GM12878 (cell line): ENCODE measurements at regions not wholly inside any gene's neighbourhood (a gene's known extent, or its start where the extent isn't known, plus 50 kb on each side); places are given as distances from the start of the nearest gene placed in this dataset.

Experiments
- ATAC-seq: fragments of 200-7000 bp; cut with Tn5 transposase; 3 replicates; pipeline ENCODE4 v1.9.1; 2020; ENCODE audit warnings: mild to moderate bottlenecking, moderate library complexity
- BruUV-seq: library from RNA; stranded (reverse); fragments of 400-500 nt; replicated peaks from 2 replicates; lab custom pipeline; 2021; lab: Mats Ljungman, UMichigan
- CTCF ChIA-PET: fragments of 300-600 bp; sonication (Branson Sonifier 250); formaldehyde crosslinking; extraction: SDS; loops from one replicate; lab custom pipeline; 2021; ENCODE audit warnings: inconsistent platforms; lab: Yijun Ruan, JAX
- POLR2A ChIA-PET: fragments of 350-600 bp; formaldehyde crosslinking; extraction: SDS; loops from one replicate; lab custom pipeline; 2021; ENCODE audit warnings: inconsistent platforms; lab: Charles Lee
- RAD21 ChIA-PET: fragments of 300-600 bp; sonication (Branson Sonifier 250); formaldehyde crosslinking; loops from one replicate; lab custom pipeline; 2023; ENCODE audit warnings: antibody characterized with exemption; ENCODE audit not compliant: unreplicated experiment; lab: Charles Lee
- SMC1A ChIA-PET: fragments of 300-600 bp; sonication (Branson Sonifier 250); formaldehyde crosslinking; loops from one replicate; lab custom pipeline; 2023; ENCODE audit not compliant: unreplicated experiment, uncharacterized antibody; lab: Charles Lee
- DNase-seq: peaks from one replicate; pipeline ENCODE4 v3.0.0-alpha.2; 2011; ENCODE audit warnings: low read depth, low spot score
- FAIRE-seq: peaks from 3 replicates; lab custom pipeline; 2011; peaks lifted over from hg19 to GRCh38; lab: Jason Lieb, UNC
- H2AFZ ChIP-seq: 2 replicates; pipeline ENCODE4 v1.6.0; 2011; ENCODE audit warnings: low read depth, low read length, control low read depth; ENCODE audit not compliant: control insufficient read depth
- H3K27ac ChIP-seq: 2 replicates; pipeline ENCODE4 v1.5.1; 2011; ENCODE audit warnings: control low read depth; ENCODE audit not compliant: control insufficient read depth, insufficient read depth
- H3K27me3 ChIP-seq, 2 experiments: replicated peaks in 1 of 2; 2 replicates each; pipeline versions ENCODE4 v1.6.0 to v1.6.1; 2011; ENCODE audit warnings: low read length in 1 of 2; ENCODE audit not compliant: control insufficient read depth in 2 of 2, insufficient read depth in 2 of 2
- H3K36me3 ChIP-seq, 2 experiments: 2 replicates each; pipeline ENCODE4 v1.5.1; 2011; ENCODE audit warnings: low read length in 1 of 2; ENCODE audit not compliant: control insufficient read depth in 2 of 2, insufficient read depth in 2 of 2
- H3K4me1 ChIP-seq: 2 replicates; pipeline ENCODE4 v1.6.1; 2011; ENCODE audit warnings: mild to moderate bottlenecking, low read length, moderate library complexity, mixed read lengths; ENCODE audit not compliant: control insufficient read depth, insufficient read depth
- H3K4me2 ChIP-seq: 2 replicates; pipeline ENCODE4 v1.6.0; 2011; ENCODE audit warnings: control low read depth; ENCODE audit not compliant: control insufficient read depth, insufficient read depth
- H3K4me3 ChIP-seq: fragments of 200-600 bp; sonication (generic); 2 replicates; pipeline ENCODE4 v1.5.1; 2016
- H3K79me2 ChIP-seq: 2 replicates; pipeline ENCODE4 v1.6.0; 2011; ENCODE audit warnings: low read length; ENCODE audit not compliant: control insufficient read depth, insufficient read depth
- H3K9ac ChIP-seq: 2 replicates; pipeline ENCODE4 v1.8.0; 2011; ENCODE audit warnings: low read length, control low read depth, mixed read lengths; ENCODE audit not compliant: control insufficient read depth, insufficient read depth
- H3K9me3 ChIP-seq: replicated peaks from 3 replicates; pipeline ENCODE4 v1.5.1; 2011; ENCODE audit warnings: mild to moderate bottlenecking, low read length; ENCODE audit not compliant: control insufficient read depth, insufficient read depth
- H4K20me1 ChIP-seq: 2 replicates; pipeline ENCODE4 v1.6.0; 2011; ENCODE audit not compliant: control insufficient read depth, insufficient read depth
- CHD2 ChIP-seq: IDR thresholded peaks from 2 replicates; pipeline ENCODE4 v1.6.1; 2011; ENCODE audit warnings: low read depth, low read length, improper control_type of control experiment, borderline replicate concordance
- CHD4 ChIP-seq: fragments of 200-600 bp; sonication (generic); IDR thresholded peaks from 2 replicates; pipeline ENCODE4 v1.6.1; 2016; ENCODE audit warnings: mild to moderate bottlenecking
- GATAD2B ChIP-seq: fragments of 450-650 bp; conservative IDR thresholded peaks from 2 replicates; pipeline ENCODE4 v1.6.1; 2017; ENCODE audit warnings: low read depth, mild to moderate bottlenecking, moderate library complexity
- HSF1 ChIP-seq: fragments of 150-350 bp; IDR thresholded peaks from 2 replicates; pipeline ENCODE4 v1.6.1; 2014; ENCODE audit warnings: mild to moderate bottlenecking, low read depth, low read length
- MYB ChIP-seq: fragments of 150-350 bp; IDR thresholded peaks from 2 replicates; pipeline ENCODE4 v1.6.1; 2014; ENCODE audit warnings: mild to moderate bottlenecking, low read depth, low read length, borderline replicate concordance
- MYC ChIP-seq: IDR thresholded peaks from 2 replicates; pipeline ENCODE4 v1.6.1; 2011; ENCODE audit warnings: mild to moderate bottlenecking, low read length, moderate library complexity, inconsistent platforms; ENCODE audit not compliant: insufficient read depth, insufficient replicate concordance, insufficient read length, severe bottlenecking
- NR2C1 ChIP-seq: fragments of 450-650 bp; IDR thresholded peaks from 2 replicates; pipeline ENCODE4 v1.6.1; 2017; ENCODE audit warnings: antibody characterized with exemption, mild to moderate bottlenecking, moderate library complexity
- SREBF1 ChIP-seq: IDR thresholded peaks from 2 replicates; pipeline ENCODE4 v1.6.1; 2012; ENCODE audit warnings: mild to moderate bottlenecking, low read length
- SREBF2 ChIP-seq: IDR thresholded peaks from 2 replicates; pipeline ENCODE4 v1.6.1; 2012; ENCODE audit warnings: mild to moderate bottlenecking, low read length
- ZBED1 ChIP-seq: IDR thresholded peaks from 2 replicates; pipeline ENCODE4 v1.6.1; 2016; ENCODE audit warnings: borderline replicate concordance
- ZBTB40 ChIP-seq: fragments of 450-650 bp; IDR thresholded peaks from 2 replicates; pipeline ENCODE4 v1.6.1; 2016; ENCODE audit warnings: mild to moderate bottlenecking, moderate library complexity, borderline replicate concordance
- WGBS: methylation state at CpG from one replicate; pipeline ENCODE4 v1.1.6; 2016; ENCODE audit warnings: low lambda C conversion rate; ENCODE audit not compliant: insufficient replicate concordance, insufficient coverage; ENCODE audit errors: missing lambda C conversion rate; 5-methylcytosine and 5-hydroxymethylcytosine counted together
- in situ Hi-C: fragments of 300-500 bp; cut with MboI; formaldehyde crosslinking; loops from 9 replicates; pipeline ENCODE4 v1.14.3; 2018; ENCODE audit warnings: mixed read lengths
- intact Hi-C: fragments of 100-400 bp; cut with micrococcal nuclease; formaldehyde crosslinking; loops from one replicate; pipeline ENCODE4 v1.14.2; 2022; ENCODE audit not compliant: unreplicated experiment
- TF ChIP-seq, protein P1 (sequence below): IDR thresholded peaks from 2 replicates; pipeline ENCODE4 v1.6.1; 2011; ENCODE audit warnings: low read depth, mild to moderate bottlenecking, low read length, moderate library complexity, borderline replicate concordance; ENCODE audit errors: extremely low read depth

DNA sequence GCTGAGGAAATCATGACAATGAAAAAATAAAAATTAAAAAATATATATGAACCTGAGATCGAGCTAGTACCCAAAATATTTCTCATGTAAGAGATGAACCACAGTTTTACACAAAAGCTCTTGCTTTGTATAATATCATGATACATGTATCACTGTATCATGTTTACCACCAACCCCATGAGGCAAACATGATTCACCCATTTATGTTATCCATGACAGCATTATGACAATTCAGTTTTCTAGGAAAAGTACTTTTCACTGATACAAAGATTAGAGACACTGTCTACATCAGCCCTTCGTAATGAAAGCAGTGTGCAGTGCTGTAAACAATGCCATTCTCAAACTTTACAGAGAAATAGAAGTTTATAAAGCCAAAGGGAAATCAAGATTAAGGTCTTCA is 852.5 kb upstream of the LRRC4C start:
- ChIA-PET SMC1A (interaction anchor here (0.7 kb wide), 1 partner anchor 31 kb away, joined by 4 read pairs; no protein-coding TSS in a partner anchor), POLR2A (no interaction called here), CTCF (interaction anchor here (0.7 kb wide), 1 partner anchor 897 kb away, joined by 3 read pairs; no protein-coding TSS in a partner anchor), RAD21 (no interaction called here)
- no TSS peak for BruUV-seq
- Histone ChIP-seq H3K4me1 (no peaks in the 10 kb centered on the region), H3K4me2 (no peak overlapping the region), H3K9ac (no peak overlapping the region), H4K20me1 (no peaks in the 10 kb centered on the region), H3K27me3 (no peaks in the 10 kb centered on the region), H3K27ac (no peak overlapping the region), H2AFZ (no peak overlapping the region), H3K36me3 (no peaks in the 10 kb centered on the region), H3K9me3 (no peaks in the 10 kb centered on the region), H3K79me2 (no peaks in the 10 kb centered on the region), H3K4me3 (no peak overlapping the region)
- intact Hi-C loops, result no loop called here
- no peak for DNase-seq
- no peak for FAIRE-seq
- TF ChIP-seq GATAD2B, result no peak
- no peak for TF ChIP-seq ZBED1
- TF ChIP-seq HSF1, result no peak
- no peak for TF ChIP-seq SREBF1
- TF ChIP-seq MYB, result no peak
- TF ChIP-seq, protein P1, sequence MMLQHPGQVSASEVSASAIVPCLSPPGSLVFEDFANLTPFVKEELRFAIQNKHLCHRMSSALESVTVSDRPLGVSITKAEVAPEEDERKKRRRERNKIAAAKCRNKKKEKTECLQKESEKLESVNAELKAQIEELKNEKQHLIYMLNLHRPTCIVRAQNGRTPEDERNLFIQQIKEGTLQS, result no peak
- in situ Hi-C loops, result no loop called here
- ATAC-seq, result no peak
- WGBS, result 0% methylated on average over 2 of the region's 2 CpGs

GRCh38 chr11:42315267-42315666 is 855.8 kb upstream of the LRRC4C start:
- CTCF ChIA-PET, result no interaction called here
- H3K4me2 ChIP-seq, result no peak overlapping the region
- TF ChIP-seq SREBF2, result no peak
- no peak for TF ChIP-seq NR2C1
- TF ChIP-seq, protein P1, result no peak
- TF ChIP-seq ZBTB40, result no peak
- no peak for TF ChIP-seq CHD4
- no peak for TF ChIP-seq CHD2
- TF ChIP-seq MYC, result no peak
- ATAC-seq (no peak), FAIRE-seq (no peak), DNase-seq (no peak)
- BruUV-seq, result no TSS peak
- no peak overlapping the region for H3K27ac ChIP-seq
- intact Hi-C loops (no loop called here), in situ Hi-C loops (no loop called here)
- H3K79me2 ChIP-seq, result no peaks in the 10 kb centered on the region
- no peaks in the 10 kb centered on the region for H4K20me1 ChIP-seq
- SMC1A ChIA-PET, result no interaction called here
- H3K4me1 ChIP-seq, result no peaks in the 10 kb centered on the region
- no peak overlapping the region for H2AFZ ChIP-seq
- 44% methylated on average over 1 of the region's 1 CpG for WGBS
- POLR2A ChIA-PET, result no interaction called here
- H3K9me3 ChIP-seq, result no peaks in the 10 kb centered on the region
- no peaks in the 10 kb centered on the region for H3K36me3 ChIP-seq
- no peak overlapping the region for H3K9ac ChIP-seq
- no peaks in the 10 kb centered on the region for H3K27me3 ChIP-seq
- RAD21 ChIA-PET, result no interaction called here
- no peak overlapping the region for H3K4me3 ChIP-seq
